ENCODE measurements at regions not wholly inside any gene's neighbourhood (a gene's known extent, or its start where the extent isn't known, plus 50 kb on each side); places are given as distances from the start of the nearest gene placed in this dataset.

GRCh38 chr4:38511702-38512101, 152.3 kb upstream of the KLF3 start (continued):
- TF ChIP-seq RAD21 (IDR thresholded peaks at IDR 0.05; ENCODE audit: low read depth) = no peak
- TF ChIP-seq SP1 (IDR thresholded peaks at IDR 0.05; ENCODE audit: low read depth) = no peak
- no peak for TF ChIP-seq TCF7L2 (IDR thresholded peaks at IDR 0.05; ENCODE audit: borderline replicate concordance, extremely low read depth, insufficient read depth, insufficient read length)
- TF ChIP-seq CTCF (IDR thresholded peaks at IDR 0.05 in 2 of 3, conservative IDR thresholded peaks at IDR 0.05 in 1 of 3; ENCODE audit: borderline replicate concordance in 1 of 3, insufficient read depth in 1 of 3, low read depth in 2 of 3, low read length in 2 of 3) = no peak
- no peak for TF ChIP-seq ZFX (IDR thresholded peaks at IDR 0.05)
- TF ChIP-seq CEBPB (IDR thresholded peaks at IDR 0.05; ENCODE audit: low read depth) = no peak
- TF ChIP-seq ZNF274 (IDR thresholded peaks at IDR 0.05; ENCODE audit: low read depth, low read length) = no peak

- TF ChIP-seq POLR2A (IDR thresholded peaks at IDR 0.05; ENCODE audit: borderline replicate concordance, extremely low read depth, insufficient read depth, insufficient read length) (no peak), SIN3A (IDR thresholded peaks at IDR 0.05; ENCODE audit: low read depth) (no peak), RAD21 (IDR thresholded peaks at IDR 0.05; ENCODE audit: low read depth) (no peak), CBX3 (IDR thresholded peaks at IDR 0.05; ENCODE audit: low read depth) (no peak), YY1 (IDR thresholded peaks at IDR 0.05; ENCODE audit: extremely low read depth, insufficient replicate concordance, low read depth, low read length) (no peak), REST (IDR thresholded peaks at IDR 0.05; ENCODE audit: low read depth) (no peak), FOSL1 (IDR thresholded peaks at IDR 0.05; ENCODE audit: low read depth) (no peak), EZH2 (IDR thresholded peaks at IDR 0.05) (no peak), JUND (IDR thresholded peaks at IDR 0.05) (no peak), CEBPB (IDR thresholded peaks at IDR 0.05; ENCODE audit: low read depth) (no peak)
- Histone ChIP-seq H3K9me3 (ENCODE audit: control insufficient read depth in 1 of 2, insufficient read depth in 1 of 2, low read depth in 1 of 2, low read length in 2 of 2) (no peaks in the 10 kb centered on the region), H3K4me1 (ENCODE audit: control insufficient read depth in 1 of 2, insufficient read depth in 2 of 2, low read length in 2 of 2) (no peaks in the 10 kb centered on the region), H3K4me2 (ENCODE audit: low read length) (no peak overlapping the region), H2AFZ (ENCODE audit: low read depth, low read length, poor library complexity, severe bottlenecking) (no peak overlapping the region), H3K9me2 (ENCODE audit: insufficient read depth) (no peaks in the 10 kb centered on the region), H3K79me2 (ENCODE audit: insufficient read depth, low read length) (no peaks in the 10 kb centered on the region), H3K27me3 (ENCODE audit: insufficient read depth, low read length) (no peaks in the 10 kb centered on the region), H3K9ac (ENCODE audit: low read length) (no peak overlapping the region), H4K20me1 (ENCODE audit: insufficient read depth) (no peaks in the 10 kb centered on the region), H3K36me3 (ENCODE audit: control insufficient read depth in 1 of 2, insufficient read depth in 2 of 2, low read length in 2 of 2) (no peaks in the 10 kb centered on the region), H3K27ac (ENCODE audit: low read depth, low read length) (no peak overlapping the region), H3K4me3 (replicated peaks in 1 of 2; ENCODE audit: low read depth in 1 of 2, low read length in 2 of 2) (no peak overlapping the region)
- ATAC-seq = no peak
- DNase-seq (ENCODE audit: low read depth, low spot score) = no peak
- no TSS peak for BruUV-seq (replicated peaks)
- intact Hi-C loops (cut with micrococcal nuclease) = no loop called here
- ChIA-PET CTCF (no interaction called here), RAD21 (ENCODE audit: low non-redundant PET in 1 of 2, low total read pairs in 2 of 2, uncharacterized antibody in 2 of 2, unreplicated experiment in 2 of 2) (no interaction called here), POLR2A (interaction anchor here (0.7 kb wide), 1 partner anchor 911 kb away, joined by 3 read pairs; no protein-coding TSS in a partner anchor)
Measured at GRCh38 chr4:38512840-38513239, 151.2 kb upstream of the KLF3 start.
